ENCODE measurements at regions not wholly inside any gene's neighbourhood (a gene's known extent, or its start where the extent isn't known, plus 50 kb on each side); places are given as distances from the start of the nearest gene placed in this dataset.

- FAIRE-seq, result no peak
These were observed 243.5 kb upstream of the FBXL7 start for GRCh38 chr5:15256485-15256884.

More at GRCh38 chr5:15256485-15256884, 243.5 kb upstream of the FBXL7 start:
- Histone ChIP-seq H3K27me3 (ENCODE audit: control insufficient read depth in 2 of 2, insufficient read depth in 2 of 2, low read length in 2 of 2) (peaks cover 7 to 37% of the 10 kb centered on the region in 2 experiments), H3K27ac (ENCODE audit: insufficient read depth, low read depth, low read length) (no peak overlapping the region), H3K9me3 (replicated peaks; ENCODE audit: control insufficient read depth, insufficient read depth, low read length) (no peaks in the 10 kb centered on the region), H3K79me2 (ENCODE audit: control insufficient read depth, insufficient read depth, low read length) (no peaks in the 10 kb centered on the region), H3K9ac (replicated peaks; ENCODE audit: extremely low read depth, insufficient read depth, low read length) (no peak overlapping the region), H3K4me1 (ENCODE audit: control insufficient read depth, extremely low read depth, insufficient read depth, low read length) (no peaks in the 10 kb centered on the region), H2AFZ (ENCODE audit: low read depth, low read length) (no peak overlapping the region), H3K4me3 (replicated peaks in 1 of 3; ENCODE audit: insufficient read depth in 1 of 3, low read depth in 1 of 3, low read length in 3 of 3) (no peak overlapping the region), H3K36me3 (ENCODE audit: control insufficient read depth in 2 of 2, extremely low read depth in 1 of 2, insufficient read depth in 2 of 2, low read length in 2 of 2) (no peaks in the 10 kb centered on the region), H4K20me1 (replicated peaks; ENCODE audit: control insufficient read depth, extremely low read depth, insufficient read depth, low read length) (no peaks in the 10 kb centered on the region), H3K9me1 (replicated peaks; ENCODE audit: control insufficient read depth, extremely low read depth, insufficient read depth, low read length) (no peaks in the 10 kb centered on the region), H3K4me2 (ENCODE audit: insufficient read depth, low read length) (no peak overlapping the region)
- no peak for TF ChIP-seq CTCF (IDR thresholded peaks at IDR 0.05; ENCODE audit: extremely low read depth in 1 of 2, insufficient read depth in 1 of 2, low read depth in 1 of 2, low read length in 2 of 2)
- no peak for TF ChIP-seq JUN (IDR thresholded peaks at IDR 0.05; ENCODE audit: borderline replicate concordance, insufficient read depth, insufficient read length, low read depth)
- TF ChIP-seq FOS (IDR thresholded peaks at IDR 0.05; ENCODE audit: borderline replicate concordance, insufficient read depth, low read length), result no peak
- no peak for TF ChIP-seq GATA2 (IDR thresholded peaks at IDR 0.05; ENCODE audit: insufficient read depth, insufficient read length, low read depth, low read length)
- no peak for TF ChIP-seq EZH2 (IDR thresholded peaks at IDR 0.05; ENCODE audit: borderline replicate concordance, low read depth, low read length, severe bottlenecking)
- TF ChIP-seq MYC (IDR thresholded peaks at IDR 0.05; ENCODE audit: low read depth, low read length), result no peak
- TF ChIP-seq MAX (IDR thresholded peaks at IDR 0.05; ENCODE audit: insufficient read depth, insufficient read length), result no peak
- TF ChIP-seq POLR2AphosphoS5 (IDR thresholded peaks at IDR 0.05; ENCODE audit: insufficient read depth, low read depth, low read length), result no peak
- no peak for TF ChIP-seq POLR2A (IDR thresholded peaks at IDR 0.05; ENCODE audit: low read depth, low read length)
- intact Hi-C loops (cut with micrococcal nuclease), result no loop called here
- BruUV-seq (replicated peaks), result no TSS peak
- DNase-seq (ENCODE audit: low read depth, low spot score), result no peak
- POLR2A ChIA-PET, result no interaction called here
- dilution Hi-C loops (cut with MboI; ENCODE audit: extremely low pct_ligation_motif_present, low sequenced_read_pairs), result no loop called here
- CTCF ChIA-PET, result no interaction called here

Measured in endothelial cell of umbilical vein (primary cell).